OCI-LY7 (cell line): ENCODE measurements at regions not wholly inside any gene's neighbourhood (a gene's known extent, or its start where the extent isn't known, plus 50 kb on each side); places are given as distances from the start of the nearest gene placed in this dataset.

Experiments
- EZH2phosphoT487 ChIP-seq: fragments of 200-600 bp; sonication (generic); IDR thresholded peaks from 2 replicates; pipeline ENCODE4 v1.6.1; 2018; ENCODE audit warnings: low read depth, borderline replicate concordance, mild to moderate bottlenecking, mixed run types, antibody characterized with exemption, low read length, moderate library complexity, mixed read lengths
- TF ChIP-seq, protein P1 (sequence below): fragments of 200-600 bp; sonication (generic); conservative IDR thresholded peaks from 2 replicates; pipeline ENCODE4 v1.5.1; 2014; ENCODE audit warnings: mild to moderate bottlenecking, antibody characterized with exemption, low read length, moderate library complexity, mixed read lengths

DNA sequence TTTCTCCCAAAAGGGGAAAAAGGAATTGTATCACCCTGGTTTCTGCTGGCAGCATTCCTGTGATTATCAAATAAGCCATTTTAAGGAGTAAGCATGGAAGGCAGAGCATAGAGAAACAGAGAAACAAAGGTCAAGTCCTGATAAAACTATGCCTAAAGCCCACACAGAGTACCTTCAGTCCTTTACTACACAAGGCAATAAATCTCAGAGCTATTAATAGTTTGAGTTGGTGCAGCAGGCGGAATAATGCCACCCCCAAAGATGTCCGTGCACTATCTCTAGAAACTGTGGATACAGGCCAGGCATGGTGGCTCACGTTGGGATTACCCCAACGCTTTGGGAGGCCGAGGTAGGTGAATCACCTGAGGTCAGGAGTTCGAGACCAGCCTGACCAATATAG lies 58.1 kb upstream of the ZBTB40 start:
- TF ChIP-seq, protein P1, sequence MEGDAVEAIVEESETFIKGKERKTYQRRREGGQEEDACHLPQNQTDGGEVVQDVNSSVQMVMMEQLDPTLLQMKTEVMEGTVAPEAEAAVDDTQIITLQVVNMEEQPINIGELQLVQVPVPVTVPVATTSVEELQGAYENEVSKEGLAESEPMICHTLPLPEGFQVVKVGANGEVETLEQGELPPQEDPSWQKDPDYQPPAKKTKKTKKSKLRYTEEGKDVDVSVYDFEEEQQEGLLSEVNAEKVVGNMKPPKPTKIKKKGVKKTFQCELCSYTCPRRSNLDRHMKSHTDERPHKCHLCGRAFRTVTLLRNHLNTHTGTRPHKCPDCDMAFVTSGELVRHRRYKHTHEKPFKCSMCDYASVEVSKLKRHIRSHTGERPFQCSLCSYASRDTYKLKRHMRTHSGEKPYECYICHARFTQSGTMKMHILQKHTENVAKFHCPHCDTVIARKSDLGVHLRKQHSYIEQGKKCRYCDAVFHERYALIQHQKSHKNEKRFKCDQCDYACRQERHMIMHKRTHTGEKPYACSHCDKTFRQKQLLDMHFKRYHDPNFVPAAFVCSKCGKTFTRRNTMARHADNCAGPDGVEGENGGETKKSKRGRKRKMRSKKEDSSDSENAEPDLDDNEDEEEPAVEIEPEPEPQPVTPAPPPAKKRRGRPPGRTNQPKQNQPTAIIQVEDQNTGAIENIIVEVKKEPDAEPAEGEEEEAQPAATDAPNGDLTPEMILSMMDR, result no peak
- no peak for TF ChIP-seq EZH2phosphoT487
